ENCODE measurements at regions not wholly inside any gene's neighbourhood (a gene's known extent, or its start where the extent isn't known, plus 50 kb on each side); places are given as distances from the start of the nearest gene placed in this dataset.

GRCh38 chr13:31514932-31515331 lies 224.4 kb upstream of the RXFP2 start:
- TF ChIP-seq, protein P1, sequence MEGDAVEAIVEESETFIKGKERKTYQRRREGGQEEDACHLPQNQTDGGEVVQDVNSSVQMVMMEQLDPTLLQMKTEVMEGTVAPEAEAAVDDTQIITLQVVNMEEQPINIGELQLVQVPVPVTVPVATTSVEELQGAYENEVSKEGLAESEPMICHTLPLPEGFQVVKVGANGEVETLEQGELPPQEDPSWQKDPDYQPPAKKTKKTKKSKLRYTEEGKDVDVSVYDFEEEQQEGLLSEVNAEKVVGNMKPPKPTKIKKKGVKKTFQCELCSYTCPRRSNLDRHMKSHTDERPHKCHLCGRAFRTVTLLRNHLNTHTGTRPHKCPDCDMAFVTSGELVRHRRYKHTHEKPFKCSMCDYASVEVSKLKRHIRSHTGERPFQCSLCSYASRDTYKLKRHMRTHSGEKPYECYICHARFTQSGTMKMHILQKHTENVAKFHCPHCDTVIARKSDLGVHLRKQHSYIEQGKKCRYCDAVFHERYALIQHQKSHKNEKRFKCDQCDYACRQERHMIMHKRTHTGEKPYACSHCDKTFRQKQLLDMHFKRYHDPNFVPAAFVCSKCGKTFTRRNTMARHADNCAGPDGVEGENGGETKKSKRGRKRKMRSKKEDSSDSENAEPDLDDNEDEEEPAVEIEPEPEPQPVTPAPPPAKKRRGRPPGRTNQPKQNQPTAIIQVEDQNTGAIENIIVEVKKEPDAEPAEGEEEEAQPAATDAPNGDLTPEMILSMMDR (IDR thresholded peaks at IDR 0.05; ENCODE audit: low read depth, low read length) = no peak
- TF ChIP-seq POLR2A (IDR thresholded peaks at IDR 0.05; ENCODE audit: extremely low read depth, insufficient read length) = no peak
- TF ChIP-seq, protein P2, sequence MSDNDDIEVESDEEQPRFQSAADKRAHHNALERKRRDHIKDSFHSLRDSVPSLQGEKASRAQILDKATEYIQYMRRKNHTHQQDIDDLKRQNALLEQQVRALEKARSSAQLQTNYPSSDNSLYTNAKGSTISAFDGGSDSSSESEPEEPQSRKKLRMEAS (IDR thresholded peaks at IDR 0.05; ENCODE audit: low read depth, low read length) = no peak
- no peak for TF ChIP-seq MYC (IDR thresholded peaks at IDR 0.05; ENCODE audit: low read depth, low read length)

All from NB4 (cell line).